IPS DF 6.9 (cell line): ENCODE measurements at regions not wholly inside any gene's neighbourhood (a gene's known extent, or its start where the extent isn't known, plus 50 kb on each side); places are given as distances from the start of the nearest gene placed in this dataset.
"Not testable (repeated sequence)": the region's sequence is repeated elsewhere in the genome, so short reads cannot be mapped to it uniquely, and the experiment has no call there.

Source experiments
- DNase-seq: peaks from one replicate; pipeline ENCODE4 v3.0.0-alpha.2; 2013; ENCODE audit warnings: low read depth, low spot score
- H3K27ac ChIP-seq: one replicate; pipeline ENCODE4 v1.5.1; 2013; ENCODE audit warnings: low read length, control low read depth
- H3K27me3 ChIP-seq: 2 replicates; pipeline ENCODE4 v1.6.1; 2013; ENCODE audit warnings: mild to moderate bottlenecking, low read length; ENCODE audit not compliant: control insufficient read depth, insufficient read depth
- H3K36me3 ChIP-seq: 2 replicates; pipeline ENCODE4 v1.6.1; 2013; ENCODE audit warnings: low read length; ENCODE audit not compliant: control insufficient read depth, insufficient read depth
- H3K4me1 ChIP-seq: 2 replicates; pipeline ENCODE4 v1.6.1; 2013; ENCODE audit warnings: low read length; ENCODE audit not compliant: control insufficient read depth, insufficient read depth
- H3K4me3 ChIP-seq: 2 replicates; pipeline ENCODE4 v1.5.1; 2013; ENCODE audit warnings: mild to moderate bottlenecking, low read length
- H3K9me3 ChIP-seq: 2 replicates; pipeline ENCODE4 v1.6.1; 2013; ENCODE audit warnings: low read length, inconsistent platforms; ENCODE audit not compliant: control insufficient read depth, insufficient read depth
- WGBS: extraction: QIAGEN DNeasy Blood & Tissue Kit; methylation state at CpG from one replicate; pipeline ENCODE4 v1.1.7; 2013; ENCODE audit warnings: mixed read lengths, missing lambda C conversion rate; ENCODE audit not compliant: insufficient read length, insufficient coverage; 5-methylcytosine and 5-hydroxymethylcytosine counted together

GRCh38 chr11:86740628-86741483 lies 59.5 kb upstream of the PRSS23 start:
- peak; percentile 61 for DNase-seq
- Histone ChIP-seq H3K9me3 (no peaks in the 10 kb centered on the region), H3K4me1 (peaks cover 3% of the 10 kb centered on the region; the same call in 1 of the 2 replicates), H3K27ac (no peak overlapping the region), H3K36me3 (no peaks in the 10 kb centered on the region), H3K27me3 (no peaks in the 10 kb centered on the region), H3K4me3 (no peak overlapping the region)
- no CpG with 5 or more reads among the region's 7 CpGs for WGBS

- Histone ChIP-seq H3K36me3 (no peaks in the 10 kb centered on the region), H3K9me3 (no peaks in the 10 kb centered on the region), H3K27me3 (no peaks in the 10 kb centered on the region), H3K4me3 (no peak overlapping the region), H3K27ac (no peak overlapping the region), H3K4me1 (peaks cover 3% of the 10 kb centered on the region; the same call in 1 of the 2 replicates)
- DNase-seq, result no peak
- WGBS, result no CpG with 5 or more reads among the region's 2 CpGs
Measured at GRCh38 chr11:86738568-86738967, 61.8 kb upstream of the PRSS23 start.

- Histone ChIP-seq H3K4me3 (no peak overlapping the region), H3K9me3 (no peaks in the 10 kb centered on the region), H3K4me1 (peaks cover 3% of the 10 kb centered on the region; the same call in 1 of the 2 replicates), H3K27ac (no peak overlapping the region), H3K27me3 (no peaks in the 10 kb centered on the region), H3K36me3 (no peaks in the 10 kb centered on the region)
- no peak for DNase-seq
Measured at GRCh38 chr11:86737737-86738136, 62.6 kb upstream of the PRSS23 start.

- H3K36me3 ChIP-seq, result no peaks in the 10 kb centered on the region
- no peak overlapping the region for H3K27ac ChIP-seq
- no peaks in the 10 kb centered on the region for H3K9me3 ChIP-seq
- H3K4me3 ChIP-seq, result no peak overlapping the region
- no peaks in the 10 kb centered on the region for H3K27me3 ChIP-seq
- DNase-seq, result no peak
- H3K4me1 ChIP-seq, result peaks cover 3% of the 10 kb centered on the region; the same call in 1 of the 2 replicates
Measured at GRCh38 chr11:86737230-86737629, 63.1 kb upstream of the PRSS23 start.

- Histone ChIP-seq H3K4me3 (no peak overlapping the region), H3K36me3 (no peaks in the 10 kb centered on the region), H3K27ac (no peak overlapping the region), H3K9me3 (no peaks in the 10 kb centered on the region), H3K27me3 (no peaks in the 10 kb centered on the region), H3K4me1 (peaks cover 3% of the 10 kb centered on the region; the same call in 1 of the 2 replicates)
- WGBS, result no CpG with 5 or more reads among the region's 9 CpGs
- no peak for DNase-seq
Measured at GRCh38 chr11:86736291-86737143, 63.8 kb upstream of the PRSS23 start.

- H3K4me1 ChIP-seq, result no peaks in the 10 kb centered on the region
- H3K27ac ChIP-seq, result no peak overlapping the region
- H3K4me3 ChIP-seq, result no peak overlapping the region
- H3K27me3 ChIP-seq, result no peaks in the 10 kb centered on the region
- WGBS, result no CpG with 5 or more reads among the region's 3 CpGs
- H3K9me3 ChIP-seq, result no peaks in the 10 kb centered on the region
- no peak for DNase-seq
- no peaks in the 10 kb centered on the region for H3K36me3 ChIP-seq
Measured at GRCh38 chr11:86735451-86736290, 63.3 kb upstream of the ME3 start.

- H3K4me3 ChIP-seq, H3K27ac ChIP-seq, DNase-seq, H3K36me3 ChIP-seq, H3K4me1 ChIP-seq, H3K27me3 ChIP-seq, H3K9me3 ChIP-seq: not testable (repeated sequence)
- no CpG with 5 or more reads among the region's 1 CpG for WGBS
Measured at GRCh38 chr11:86732739-86733138, 60.3 kb upstream of the ME3 start.

GRCh38 chr11:86732286-86732685 lies 59.9 kb upstream of the ME3 start:
- H3K27ac ChIP-seq, result not testable (repeated sequence)

GRCh38 chr11:86729576-86729975 lies 57.2 kb upstream of the ME3 start:
- H3K27ac ChIP-seq, DNase-seq, H3K4me3 ChIP-seq, H3K36me3 ChIP-seq, H3K4me1 ChIP-seq, H3K27me3 ChIP-seq, H3K9me3 ChIP-seq: not testable (repeated sequence)
- WGBS, result no CpG with 5 or more reads among the region's 1 CpG

More at GRCh38 chr11:86732286-86732685, 59.9 kb upstream of the ME3 start:
- H3K4me1 ChIP-seq, H3K27me3 ChIP-seq, H3K4me3 ChIP-seq, DNase-seq, H3K9me3 ChIP-seq, H3K36me3 ChIP-seq: not testable (repeated sequence)
- whole genome bisulfite sequencing, result no CpG with 5 or more reads among the region's 27 CpGs

GRCh38 chr11:86728562-86728961 lies 56.1 kb upstream of the ME3 start:
- Histone ChIP-seq H3K4me1 (no peaks in the 10 kb centered on the region), H3K27ac (no peak overlapping the region), H3K27me3 (no peaks in the 10 kb centered on the region), H3K4me3 (no peak overlapping the region), H3K9me3 (no peaks in the 10 kb centered on the region), H3K36me3 (no peaks in the 10 kb centered on the region)
- DNase-seq, result no peak
